Bronchial epithelial cell (primary cell): ENCODE measurements at regions not wholly inside any gene's neighbourhood (a gene's known extent, or its start where the extent isn't known, plus 50 kb on each side); places are given as distances from the start of the nearest gene placed in this dataset.
"Not testable (repeated sequence)": the region's sequence is repeated elsewhere in the genome, so short reads cannot be mapped to it uniquely, and the experiment has no call there.

Experiments used
- DNase-seq: peaks from one replicate; pipeline ENCODE4 v3.0.0-alpha.2; 2010; ENCODE audit warnings: low read depth
- FAIRE-seq: peaks from 2 replicates; lab custom pipeline; 2011; peaks lifted over from hg19 to GRCh38; lab: Jason Lieb, UNC
- H3K27me3 ChIP-seq: 2 replicates; pipeline ENCODE4 v1.5.1; 2011; ENCODE audit warnings: low read length; ENCODE audit not compliant: control insufficient read depth, insufficient read depth
- H3K36me3 ChIP-seq: 2 replicates; pipeline ENCODE4 v1.5.1; 2011; ENCODE audit warnings: low read length; ENCODE audit not compliant: control insufficient read depth, insufficient read depth
- H3K4me3 ChIP-seq: 2 replicates; pipeline ENCODE4 v1.5.1; 2011; ENCODE audit warnings: mild to moderate bottlenecking, low read depth, low read length, control low read depth
- CTCF ChIP-seq: IDR thresholded peaks from 2 replicates; pipeline ENCODE4 v1.5.1; 2011; ENCODE audit warnings: mild to moderate bottlenecking, moderate library complexity, low read length, control low read depth, inconsistent platforms; ENCODE audit not compliant: insufficient read depth, severe bottlenecking

DNA sequence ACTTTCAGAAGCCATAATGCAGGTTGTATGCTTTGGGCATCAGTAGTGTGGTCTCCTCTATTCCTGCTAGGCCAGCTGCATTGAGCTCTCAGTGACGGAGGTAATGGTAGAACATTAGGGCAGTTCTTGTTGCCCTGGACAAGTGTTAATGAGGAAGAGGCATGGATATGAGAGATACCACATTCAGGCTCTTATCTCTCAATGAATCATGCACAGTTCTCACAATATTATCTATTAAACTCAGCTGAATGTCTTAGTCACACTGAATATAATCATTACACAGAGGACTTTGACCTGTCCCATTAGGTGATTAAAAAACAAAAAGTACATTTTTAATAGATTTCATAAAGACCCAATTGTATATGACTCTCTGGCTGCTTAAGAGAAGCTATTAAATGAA lies 76.6 kb upstream of the SSBP2 start:
- no peaks in the 10 kb centered on the region for H3K36me3 ChIP-seq
- H3K4me3 ChIP-seq = no peak overlapping the region
- H3K27me3 ChIP-seq = no peaks in the 10 kb centered on the region
- DNase-seq (no peak), FAIRE-seq (no peak)
- no peak for TF ChIP-seq CTCF

GRCh38 chr5:81826128-81826527 lies 75.2 kb upstream of the SSBP2 start:
- DNase-seq (peak; percentile 12), FAIRE-seq (no peak)
- no peaks in the 10 kb centered on the region for H3K36me3 ChIP-seq
- H3K4me3 ChIP-seq = no peak overlapping the region
- no peaks in the 10 kb centered on the region for H3K27me3 ChIP-seq
- TF ChIP-seq CTCF = peak; percentile 18

- Histone ChIP-seq H3K27me3 (no peaks in the 10 kb centered on the region), H3K36me3 (no peaks in the 10 kb centered on the region), H3K4me3 (no peak overlapping the region)
- FAIRE-seq (no peak), DNase-seq (peak; percentile 62)
- TF ChIP-seq CTCF = no peak
Measured at GRCh38 chr5:81825237-81825636, 74.3 kb upstream of the SSBP2 start.

DNA sequence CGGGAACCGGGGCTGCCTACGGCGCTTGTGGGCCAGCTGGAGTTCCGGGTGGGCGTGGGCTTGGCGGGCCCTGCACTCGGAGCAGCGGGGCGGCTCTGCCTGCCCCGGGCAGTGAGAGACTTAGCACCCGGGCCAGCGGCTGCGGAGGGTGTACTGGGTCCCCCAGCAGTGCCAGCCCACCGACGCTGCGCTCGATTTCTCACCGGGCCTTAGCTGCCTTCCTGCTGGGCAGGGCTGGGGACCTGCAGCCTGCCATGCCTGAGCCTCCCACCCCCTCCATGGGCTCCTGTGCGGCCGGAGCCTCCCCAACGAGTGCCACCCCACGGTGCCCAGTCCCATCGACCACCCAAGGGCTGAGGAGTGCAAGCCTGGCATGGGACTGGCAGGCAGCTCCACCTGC lies 72.8 kb upstream of the SSBP2 start:
- not testable (repeated sequence) for DNase-seq, H3K36me3 ChIP-seq, FAIRE-seq, H3K4me3 ChIP-seq, H3K27me3 ChIP-seq

GRCh38 chr5:81820863-81821262 lies 70.0 kb upstream of the SSBP2 start:
- no peak for FAIRE-seq
- no peak overlapping the region for H3K4me3 ChIP-seq
- no peaks in the 10 kb centered on the region for H3K36me3 ChIP-seq
- no peak for DNase-seq
- TF ChIP-seq CTCF = no peak
- H3K27me3 ChIP-seq = no peaks in the 10 kb centered on the region

- no peak for TF ChIP-seq CTCF
- Histone ChIP-seq H3K4me3 (no peak overlapping the region), H3K36me3 (no peaks in the 10 kb centered on the region), H3K27me3 (no peaks in the 10 kb centered on the region)
- DNase-seq = no peak
- FAIRE-seq = no peak
Measured at GRCh38 chr5:81820318-81820636, 69.4 kb upstream of the SSBP2 start.
